Astrocyte (in vitro differentiated cells and primary cell): ENCODE measurements at regions not wholly inside any gene's neighbourhood (a gene's known extent, or its start where the extent isn't known, plus 50 kb on each side); places are given as distances from the start of the nearest gene placed in this dataset.

Source experiments
- EZH2 ChIP-seq: IDR thresholded peaks from 2 replicates; pipeline ENCODE4 v1.6.1; 2012; ENCODE audit warnings: mild to moderate bottlenecking, low read length, inconsistent platforms; ENCODE audit not compliant: insufficient read depth
- TF ChIP-seq, protein P1 (sequence below): IDR thresholded peaks from 2 replicates; pipeline ENCODE4 v1.5.1; 2011; ENCODE audit warnings: low read depth, mild to moderate bottlenecking, inconsistent platforms, low read length, moderate library complexity; ENCODE audit not compliant: insufficient read depth

DNA sequence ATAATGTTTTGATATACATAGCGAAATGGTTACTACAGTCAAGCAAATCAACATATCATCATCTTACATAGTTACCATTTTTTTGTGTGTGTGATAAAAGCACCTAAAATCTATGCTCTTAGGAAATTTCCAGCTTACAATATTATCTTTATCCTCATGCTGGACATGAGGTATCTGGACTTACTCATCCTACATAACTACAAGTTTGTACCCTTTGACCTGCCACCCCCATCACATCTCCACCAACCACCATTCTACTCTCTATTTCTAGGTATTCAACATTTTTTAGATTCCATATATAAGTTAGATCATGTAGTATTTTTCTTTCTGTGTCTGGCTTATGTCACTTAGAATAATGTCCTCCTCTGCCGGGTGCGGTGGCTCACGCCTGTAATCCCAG is 79.9 kb downstream of the TAF11L14 start:
- TF ChIP-seq, protein P1, sequence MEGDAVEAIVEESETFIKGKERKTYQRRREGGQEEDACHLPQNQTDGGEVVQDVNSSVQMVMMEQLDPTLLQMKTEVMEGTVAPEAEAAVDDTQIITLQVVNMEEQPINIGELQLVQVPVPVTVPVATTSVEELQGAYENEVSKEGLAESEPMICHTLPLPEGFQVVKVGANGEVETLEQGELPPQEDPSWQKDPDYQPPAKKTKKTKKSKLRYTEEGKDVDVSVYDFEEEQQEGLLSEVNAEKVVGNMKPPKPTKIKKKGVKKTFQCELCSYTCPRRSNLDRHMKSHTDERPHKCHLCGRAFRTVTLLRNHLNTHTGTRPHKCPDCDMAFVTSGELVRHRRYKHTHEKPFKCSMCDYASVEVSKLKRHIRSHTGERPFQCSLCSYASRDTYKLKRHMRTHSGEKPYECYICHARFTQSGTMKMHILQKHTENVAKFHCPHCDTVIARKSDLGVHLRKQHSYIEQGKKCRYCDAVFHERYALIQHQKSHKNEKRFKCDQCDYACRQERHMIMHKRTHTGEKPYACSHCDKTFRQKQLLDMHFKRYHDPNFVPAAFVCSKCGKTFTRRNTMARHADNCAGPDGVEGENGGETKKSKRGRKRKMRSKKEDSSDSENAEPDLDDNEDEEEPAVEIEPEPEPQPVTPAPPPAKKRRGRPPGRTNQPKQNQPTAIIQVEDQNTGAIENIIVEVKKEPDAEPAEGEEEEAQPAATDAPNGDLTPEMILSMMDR = no peak
- TF ChIP-seq EZH2 = no peak
